Keratinocyte (primary cell): ENCODE measurements at regions not wholly inside any gene's neighbourhood (a gene's known extent, or its start where the extent isn't known, plus 50 kb on each side); places are given as distances from the start of the nearest gene placed in this dataset.

Experiments used
- DNase-seq: peaks from one replicate; pipeline ENCODE4 v3.0.0-alpha.2; 2011; ENCODE audit warnings: low read depth, missing footprints, low spot score
- FAIRE-seq: peaks from 2 replicates; lab custom pipeline; 2011; peaks lifted over from hg19 to GRCh38; lab: Jason Lieb, UNC
- H2AFZ ChIP-seq: 2 replicates; pipeline ENCODE4 v1.6.0; 2012; ENCODE audit warnings: low read length, control low read depth, inconsistent platforms; ENCODE audit not compliant: control insufficient read depth
- H3K27ac ChIP-seq: 2 replicates; pipeline ENCODE4 v1.5.1; 2011; ENCODE audit warnings: low read length; ENCODE audit not compliant: control insufficient read depth, insufficient read depth
- H3K27me3 ChIP-seq: 3 replicates; pipeline ENCODE4 v1.6.0; 2011; ENCODE audit warnings: low read length; ENCODE audit not compliant: control insufficient read depth, insufficient read depth; ENCODE audit errors: extremely low read depth
- H3K36me3 ChIP-seq, 2 experiments: 2 replicates in 1 of 2; 3 replicates in 1 of 2; pipeline ENCODE4 v1.5.1; 2011; ENCODE audit warnings: low read length in 2 of 2, mild to moderate bottlenecking in 1 of 2; ENCODE audit not compliant: control insufficient read depth in 2 of 2, insufficient read depth in 2 of 2; ENCODE audit errors: extremely low read depth in 1 of 2
- H3K4me1 ChIP-seq: 3 replicates; pipeline ENCODE4 v1.5.1; 2011; ENCODE audit warnings: low read length; ENCODE audit not compliant: control insufficient read depth, insufficient read depth; ENCODE audit errors: extremely low read depth
- H3K4me2 ChIP-seq: 3 replicates; pipeline ENCODE4 v1.6.0; 2011; ENCODE audit warnings: low read depth, low read length; ENCODE audit not compliant: control insufficient read depth, insufficient read depth; ENCODE audit errors: extremely low read depth
- H3K4me3 ChIP-seq, 3 experiments: fragments of 200-600 bp in 1 of 3; sonication (generic) in 1 of 3; 2 replicates in 2 of 3; 3 replicates in 1 of 3; pipeline ENCODE4 v1.5.1; 2011 to 2016; ENCODE audit warnings: low read length in 3 of 3, mild to moderate bottlenecking in 3 of 3, control low read depth in 2 of 3, inconsistent platforms in 1 of 3, low read depth in 1 of 3, mixed read lengths in 1 of 3, mixed run types in 1 of 3, moderate library complexity in 1 of 3; ENCODE audit not compliant: control insufficient read depth in 2 of 3, insufficient read depth in 2 of 3; ENCODE audit errors: extremely low read depth in 1 of 3
- H3K79me2 ChIP-seq: 2 replicates; pipeline ENCODE4 v1.6.0; 2012; ENCODE audit warnings: low read length; ENCODE audit not compliant: control insufficient read depth, insufficient read depth
- H3K9ac ChIP-seq: 3 replicates; pipeline ENCODE4 v1.6.0; 2011; ENCODE audit warnings: low read length; ENCODE audit not compliant: control insufficient read depth, insufficient read depth; ENCODE audit errors: extremely low read depth
- H3K9me1 ChIP-seq: 3 replicates; pipeline ENCODE4 v1.6.0; 2011; ENCODE audit warnings: low read length; ENCODE audit not compliant: control insufficient read depth, insufficient read depth; ENCODE audit errors: extremely low read depth
- H3K9me3 ChIP-seq: 2 replicates; pipeline ENCODE4 v1.5.1; 2012; ENCODE audit warnings: low read depth, low read length; ENCODE audit not compliant: control insufficient read depth
- H4K20me1 ChIP-seq: 3 replicates; pipeline ENCODE4 v1.6.0; 2011; ENCODE audit warnings: low read length; ENCODE audit not compliant: control insufficient read depth, insufficient read depth; ENCODE audit errors: extremely low read depth
- EZH2 ChIP-seq: IDR thresholded peaks from one replicate; pipeline ENCODE4 v1.6.1; 2012; ENCODE audit warnings: inconsistent platforms, mild to moderate bottlenecking, low read length, moderate library complexity
- dilution Hi-C: fragments of 300-500 bp; cut with MboI; formaldehyde crosslinking; loops from one replicate; pipeline ENCODE4 v1.7.0; 2020; ENCODE audit warnings: low sequenced_read_pairs; ENCODE audit not compliant: extremely low pct_ligation_motif_present
- TF ChIP-seq, protein P1 (sequence below), 3 experiments: IDR thresholded peaks in 1 of 3; conservative IDR thresholded peaks in 1 of 3; optimal IDR thresholded peaks in 1 of 3; 2 replicates in 2 of 3; 3 replicates in 1 of 3; pipeline versions ENCODE3 to v1.5.1; 2011; ENCODE audit warnings: low read length in 3 of 3, mild to moderate bottlenecking in 3 of 3, moderate library complexity in 2 of 3, control low read depth in 1 of 3, inconsistent platforms in 1 of 3; ENCODE audit not compliant: insufficient read depth in 2 of 3; ENCODE audit errors: extremely low read depth in 1 of 3

DNA sequence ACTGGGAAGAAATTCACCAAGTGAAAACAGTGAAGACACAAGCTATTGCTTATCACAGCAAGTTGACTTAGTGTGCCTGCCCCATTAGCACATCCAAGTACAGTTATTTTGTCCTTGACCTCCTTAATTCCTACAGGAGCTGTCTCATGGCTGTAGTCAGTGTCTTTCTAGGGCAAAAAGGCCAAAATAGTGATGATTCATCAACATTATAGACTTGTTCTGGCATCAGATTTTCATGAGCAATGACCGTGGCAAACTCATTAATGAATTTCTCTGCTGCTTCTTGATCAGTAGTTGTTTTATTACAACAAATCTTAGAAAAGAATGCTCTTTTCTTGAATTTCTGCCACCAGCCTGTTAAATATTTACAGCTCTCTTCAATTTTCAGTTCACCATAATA, 1169.3 kb upstream of the DDX18 start:
- Histone ChIP-seq H3K9ac (no peak overlapping the region), H3K4me3 (no peak overlapping the region), H3K4me2 (no peak overlapping the region), H3K27ac (no peak overlapping the region), H3K79me2 (no peaks in the 10 kb centered on the region), H3K9me3 (no peaks in the 10 kb centered on the region), H4K20me1 (no peaks in the 10 kb centered on the region), H3K36me3 (no peaks in the 10 kb centered on the region), H3K4me1 (no peaks in the 10 kb centered on the region), H3K9me1 (no peaks in the 10 kb centered on the region), H3K27me3 (no peaks in the 10 kb centered on the region), H2AFZ (no peak overlapping the region)
- DNase-seq (no peak), FAIRE-seq (no peak)
- TF ChIP-seq EZH2: no peak
- TF ChIP-seq, protein P1, sequence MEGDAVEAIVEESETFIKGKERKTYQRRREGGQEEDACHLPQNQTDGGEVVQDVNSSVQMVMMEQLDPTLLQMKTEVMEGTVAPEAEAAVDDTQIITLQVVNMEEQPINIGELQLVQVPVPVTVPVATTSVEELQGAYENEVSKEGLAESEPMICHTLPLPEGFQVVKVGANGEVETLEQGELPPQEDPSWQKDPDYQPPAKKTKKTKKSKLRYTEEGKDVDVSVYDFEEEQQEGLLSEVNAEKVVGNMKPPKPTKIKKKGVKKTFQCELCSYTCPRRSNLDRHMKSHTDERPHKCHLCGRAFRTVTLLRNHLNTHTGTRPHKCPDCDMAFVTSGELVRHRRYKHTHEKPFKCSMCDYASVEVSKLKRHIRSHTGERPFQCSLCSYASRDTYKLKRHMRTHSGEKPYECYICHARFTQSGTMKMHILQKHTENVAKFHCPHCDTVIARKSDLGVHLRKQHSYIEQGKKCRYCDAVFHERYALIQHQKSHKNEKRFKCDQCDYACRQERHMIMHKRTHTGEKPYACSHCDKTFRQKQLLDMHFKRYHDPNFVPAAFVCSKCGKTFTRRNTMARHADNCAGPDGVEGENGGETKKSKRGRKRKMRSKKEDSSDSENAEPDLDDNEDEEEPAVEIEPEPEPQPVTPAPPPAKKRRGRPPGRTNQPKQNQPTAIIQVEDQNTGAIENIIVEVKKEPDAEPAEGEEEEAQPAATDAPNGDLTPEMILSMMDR (optimal IDR thresholded peaks at IDR 0.05 in 1 of 3, IDR thresholded peaks at IDR 0.05 in 1 of 3, conservative IDR thresholded peaks at IDR 0.05 in 1 of 3; ENCODE audit: extremely low read depth in 1 of 3, insufficient read depth in 2 of 3, low read length in 3 of 3): no peak
- dilution Hi-C loops: no loop called here

DNA sequence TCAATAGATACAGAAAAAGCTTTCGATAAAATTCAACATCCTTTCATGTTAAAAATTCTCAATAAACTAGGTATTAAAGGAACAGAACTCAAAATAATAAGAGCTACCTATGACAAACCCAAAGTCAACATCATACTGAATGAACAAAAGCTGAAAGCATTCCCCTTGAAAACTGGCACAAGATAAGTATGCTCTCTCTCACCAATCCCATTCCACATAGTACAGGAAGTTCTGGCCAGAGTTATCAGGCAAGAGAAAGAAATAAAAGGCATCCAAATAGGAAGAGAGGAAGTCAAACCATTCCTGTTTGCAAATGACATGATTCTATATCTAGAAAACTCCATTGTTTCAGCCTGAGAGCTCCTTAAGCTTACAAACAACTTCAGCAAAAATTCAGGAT, 1145.8 kb upstream of the DDX18 start:
- dilution Hi-C loops: no loop called here
- H3K36me3 ChIP-seq: no peaks in the 10 kb centered on the region
- FAIRE-seq (no peak), DNase-seq (no peak)
- H3K79me2 ChIP-seq: no peaks in the 10 kb centered on the region
- H3K9me3 ChIP-seq: no peaks in the 10 kb centered on the region
- no peak overlapping the region for H2AFZ ChIP-seq
- TF ChIP-seq, protein P1 (optimal IDR thresholded peaks at IDR 0.05 in 1 of 3, IDR thresholded peaks at IDR 0.05 in 1 of 3, conservative IDR thresholded peaks at IDR 0.05 in 1 of 3; ENCODE audit: extremely low read depth in 1 of 3, insufficient read depth in 2 of 3, low read length in 3 of 3): no peak
- no peak for TF ChIP-seq EZH2
- H3K4me1 ChIP-seq: no peaks in the 10 kb centered on the region
- H3K9me1 ChIP-seq: no peaks in the 10 kb centered on the region
- H4K20me1 ChIP-seq: no peaks in the 10 kb centered on the region
- no peaks in the 10 kb centered on the region for H3K27me3 ChIP-seq
- H3K9ac ChIP-seq: no peak overlapping the region
- no peak overlapping the region for H3K27ac ChIP-seq
- H3K4me3 ChIP-seq: no peak overlapping the region
- no peak overlapping the region for H3K4me2 ChIP-seq
